ENCODE measurements at regions not wholly inside any gene's neighbourhood (a gene's known extent, or its start where the extent isn't known, plus 50 kb on each side); places are given as distances from the start of the nearest gene placed in this dataset.

- Histone ChIP-seq H3K9ac (ENCODE audit: low read length in 3 of 3) (no peak overlapping the region), H3K36me3 (ENCODE audit: control insufficient read depth in 2 of 3, insufficient read depth in 3 of 3, low read length in 3 of 3) (no peaks in the 10 kb centered on the region), H3K4me3 (ENCODE audit: low read length in 3 of 3) (no peak overlapping the region), H3K9me3 (ENCODE audit: control insufficient read depth in 2 of 3, insufficient read depth in 1 of 3, low read length in 3 of 3) (peaks cover 0 to 15% (median 0%) of the 10 kb centered on the region in 3 donors), H3K27me3 (ENCODE audit: control insufficient read depth, insufficient read depth, low read length) (no peaks in the 10 kb centered on the region), H3K4me1 (ENCODE audit: control insufficient read depth in 2 of 3, insufficient read depth in 2 of 3, low read depth in 1 of 3, low read length in 3 of 3) (no peaks in the 10 kb centered on the region), H3K27ac (ENCODE audit: low read depth in 2 of 2, low read length in 2 of 2) (no peak overlapping the region)
- DNase-seq, result no peak
- FAIRE-seq, result no peak
- intact Hi-C loops (cut with DNase I), result no loop called here
- TF ChIP-seq CTCF (IDR thresholded peaks at IDR 0.05; ENCODE audit: borderline replicate concordance, extremely low read depth, insufficient read depth), result no peak
These were observed 472.1 kb downstream of the PLPP3 start for GRCh38 chr1:56107275-56107638.

GRCh38 chr1:56106531-56107274 lies 472.7 kb downstream of the PLPP3 start:
- DNase-seq (no peak), FAIRE-seq (no peak)
- no peaks in the 10 kb centered on the region for H3K36me3 ChIP-seq (ENCODE audit: control insufficient read depth in 2 of 3, insufficient read depth in 3 of 3, low read length in 3 of 3)
- H3K4me1 ChIP-seq (ENCODE audit: control insufficient read depth in 2 of 3, insufficient read depth in 2 of 3, low read depth in 1 of 3, low read length in 3 of 3), result no peaks in the 10 kb centered on the region
- no peak overlapping the region for H3K4me3 ChIP-seq (ENCODE audit: low read length in 3 of 3)
- no peaks in the 10 kb centered on the region for H3K27me3 ChIP-seq (ENCODE audit: control insufficient read depth, insufficient read depth, low read length)
- intact Hi-C loops (cut with DNase I), result no loop called here
- no peak for TF ChIP-seq CTCF (IDR thresholded peaks at IDR 0.05; ENCODE audit: borderline replicate concordance, extremely low read depth, insufficient read depth)
- no peak overlapping the region for H3K9ac ChIP-seq (ENCODE audit: low read length in 3 of 3)
- H3K9me3 ChIP-seq (ENCODE audit: control insufficient read depth in 2 of 3, insufficient read depth in 1 of 3, low read length in 3 of 3), result peaks cover 0 to 10% (median 0%) of the 10 kb centered on the region in 3 donors
- no peak overlapping the region for H3K27ac ChIP-seq (ENCODE audit: low read depth in 2 of 2, low read length in 2 of 2)

- intact Hi-C loops (cut with DNase I), result no loop called here
- Histone ChIP-seq H3K36me3 (ENCODE audit: control insufficient read depth in 2 of 3, insufficient read depth in 3 of 3, low read length in 3 of 3) (no peaks in the 10 kb centered on the region), H3K27me3 (ENCODE audit: control insufficient read depth, insufficient read depth, low read length) (no peaks in the 10 kb centered on the region), H3K4me1 (ENCODE audit: control insufficient read depth in 2 of 3, insufficient read depth in 2 of 3, low read depth in 1 of 3, low read length in 3 of 3) (no peaks in the 10 kb centered on the region), H3K9me3 (ENCODE audit: control insufficient read depth in 2 of 3, insufficient read depth in 1 of 3, low read length in 3 of 3) (peaks cover 0 to 8% (median 0%) of the 10 kb centered on the region in 3 donors), H3K4me3 (ENCODE audit: low read length in 3 of 3) (no peak overlapping the region), H3K27ac (ENCODE audit: low read depth in 2 of 2, low read length in 2 of 2) (no peak overlapping the region), H3K9ac (ENCODE audit: low read length in 3 of 3) (no peak overlapping the region)
- DNase-seq (no peak), FAIRE-seq (no peak)
- TF ChIP-seq CTCF (IDR thresholded peaks at IDR 0.05; ENCODE audit: borderline replicate concordance, extremely low read depth, insufficient read depth), result no peak
These were observed 474.0 kb downstream of the PLPP3 start for GRCh38 chr1:56105397-56105796.

All from kidney (tissue), 13 donors.